ENCODE measurements at regions not wholly inside any gene's neighbourhood (a gene's known extent, or its start where the extent isn't known, plus 50 kb on each side); places are given as distances from the start of the nearest gene placed in this dataset.

DNA sequence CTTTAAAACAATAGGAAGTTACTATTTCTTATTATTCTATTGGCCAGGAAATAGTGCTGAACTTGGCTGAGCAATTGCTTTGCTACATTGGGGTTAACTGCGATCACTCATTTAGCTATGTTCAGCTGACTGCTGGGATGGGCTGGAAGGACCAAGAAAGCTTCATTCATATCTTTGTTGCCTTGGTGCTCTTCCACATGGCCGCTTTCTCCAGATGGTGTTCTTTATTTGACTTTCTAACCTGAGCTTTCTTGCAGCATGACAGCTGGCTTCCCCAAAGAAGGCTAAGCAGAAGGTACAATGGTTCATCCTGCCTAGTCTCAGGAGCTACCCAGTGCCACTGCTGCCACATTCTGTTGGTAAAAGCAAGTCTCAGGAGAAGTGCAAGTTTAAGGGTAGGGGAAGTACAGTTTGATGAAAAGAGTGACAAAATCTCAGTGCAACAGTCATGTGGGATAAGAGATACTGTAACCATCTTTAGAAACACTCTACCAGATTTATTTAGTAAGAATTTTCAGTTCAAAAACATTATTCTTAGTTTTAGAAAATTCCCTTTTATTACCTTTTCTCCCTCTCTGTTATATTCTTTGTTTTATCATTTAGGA, 180.6 kb upstream of the RBMS1 start:
- TF ChIP-seq, protein P1, sequence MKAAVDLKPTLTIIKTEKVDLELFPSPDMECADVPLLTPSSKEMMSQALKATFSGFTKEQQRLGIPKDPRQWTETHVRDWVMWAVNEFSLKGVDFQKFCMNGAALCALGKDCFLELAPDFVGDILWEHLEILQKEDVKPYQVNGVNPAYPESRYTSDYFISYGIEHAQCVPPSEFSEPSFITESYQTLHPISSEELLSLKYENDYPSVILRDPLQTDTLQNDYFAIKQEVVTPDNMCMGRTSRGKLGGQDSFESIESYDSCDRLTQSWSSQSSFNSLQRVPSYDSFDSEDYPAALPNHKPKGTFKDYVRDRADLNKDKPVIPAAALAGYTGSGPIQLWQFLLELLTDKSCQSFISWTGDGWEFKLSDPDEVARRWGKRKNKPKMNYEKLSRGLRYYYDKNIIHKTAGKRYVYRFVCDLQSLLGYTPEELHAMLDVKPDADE (IDR thresholded peaks at IDR 0.05), result no peak
- TF ChIP-seq, protein P2, sequence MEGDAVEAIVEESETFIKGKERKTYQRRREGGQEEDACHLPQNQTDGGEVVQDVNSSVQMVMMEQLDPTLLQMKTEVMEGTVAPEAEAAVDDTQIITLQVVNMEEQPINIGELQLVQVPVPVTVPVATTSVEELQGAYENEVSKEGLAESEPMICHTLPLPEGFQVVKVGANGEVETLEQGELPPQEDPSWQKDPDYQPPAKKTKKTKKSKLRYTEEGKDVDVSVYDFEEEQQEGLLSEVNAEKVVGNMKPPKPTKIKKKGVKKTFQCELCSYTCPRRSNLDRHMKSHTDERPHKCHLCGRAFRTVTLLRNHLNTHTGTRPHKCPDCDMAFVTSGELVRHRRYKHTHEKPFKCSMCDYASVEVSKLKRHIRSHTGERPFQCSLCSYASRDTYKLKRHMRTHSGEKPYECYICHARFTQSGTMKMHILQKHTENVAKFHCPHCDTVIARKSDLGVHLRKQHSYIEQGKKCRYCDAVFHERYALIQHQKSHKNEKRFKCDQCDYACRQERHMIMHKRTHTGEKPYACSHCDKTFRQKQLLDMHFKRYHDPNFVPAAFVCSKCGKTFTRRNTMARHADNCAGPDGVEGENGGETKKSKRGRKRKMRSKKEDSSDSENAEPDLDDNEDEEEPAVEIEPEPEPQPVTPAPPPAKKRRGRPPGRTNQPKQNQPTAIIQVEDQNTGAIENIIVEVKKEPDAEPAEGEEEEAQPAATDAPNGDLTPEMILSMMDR (conservative IDR thresholded peaks at IDR 0.05; ENCODE audit: low read depth in 2 of 2), result no peak
- TF ChIP-seq EZH2 (IDR thresholded peaks at IDR 0.05; ENCODE audit: low read depth, unreplicated experiment) (no peak), CREB1 (CRISPR knock-in tag; IDR thresholded peaks at IDR 0.05; ENCODE audit: low read depth) (no peak), POLR2AphosphoS5 (IDR thresholded peaks at IDR 0.05; ENCODE audit: low read depth) (no peak), EZH2phosphoT487 (IDR thresholded peaks at IDR 0.05; ENCODE audit: unreplicated experiment) (no peak), ZNF331 (CRISPR knock-in tag; IDR thresholded peaks at IDR 0.05; ENCODE audit: low read depth) (no peak), JUNB (IDR thresholded peaks at IDR 0.05; ENCODE audit: unreplicated experiment) (no peak), NANOG (IDR thresholded peaks at IDR 0.05; ENCODE audit: borderline replicate concordance) (no peak), STAT1 (IDR thresholded peaks at IDR 0.05; ENCODE audit: unreplicated experiment) (no peak), ZNF114 (CRISPR knock-in tag; IDR thresholded peaks at IDR 0.05) (no peak)
- TF ChIP-seq, protein P3, sequence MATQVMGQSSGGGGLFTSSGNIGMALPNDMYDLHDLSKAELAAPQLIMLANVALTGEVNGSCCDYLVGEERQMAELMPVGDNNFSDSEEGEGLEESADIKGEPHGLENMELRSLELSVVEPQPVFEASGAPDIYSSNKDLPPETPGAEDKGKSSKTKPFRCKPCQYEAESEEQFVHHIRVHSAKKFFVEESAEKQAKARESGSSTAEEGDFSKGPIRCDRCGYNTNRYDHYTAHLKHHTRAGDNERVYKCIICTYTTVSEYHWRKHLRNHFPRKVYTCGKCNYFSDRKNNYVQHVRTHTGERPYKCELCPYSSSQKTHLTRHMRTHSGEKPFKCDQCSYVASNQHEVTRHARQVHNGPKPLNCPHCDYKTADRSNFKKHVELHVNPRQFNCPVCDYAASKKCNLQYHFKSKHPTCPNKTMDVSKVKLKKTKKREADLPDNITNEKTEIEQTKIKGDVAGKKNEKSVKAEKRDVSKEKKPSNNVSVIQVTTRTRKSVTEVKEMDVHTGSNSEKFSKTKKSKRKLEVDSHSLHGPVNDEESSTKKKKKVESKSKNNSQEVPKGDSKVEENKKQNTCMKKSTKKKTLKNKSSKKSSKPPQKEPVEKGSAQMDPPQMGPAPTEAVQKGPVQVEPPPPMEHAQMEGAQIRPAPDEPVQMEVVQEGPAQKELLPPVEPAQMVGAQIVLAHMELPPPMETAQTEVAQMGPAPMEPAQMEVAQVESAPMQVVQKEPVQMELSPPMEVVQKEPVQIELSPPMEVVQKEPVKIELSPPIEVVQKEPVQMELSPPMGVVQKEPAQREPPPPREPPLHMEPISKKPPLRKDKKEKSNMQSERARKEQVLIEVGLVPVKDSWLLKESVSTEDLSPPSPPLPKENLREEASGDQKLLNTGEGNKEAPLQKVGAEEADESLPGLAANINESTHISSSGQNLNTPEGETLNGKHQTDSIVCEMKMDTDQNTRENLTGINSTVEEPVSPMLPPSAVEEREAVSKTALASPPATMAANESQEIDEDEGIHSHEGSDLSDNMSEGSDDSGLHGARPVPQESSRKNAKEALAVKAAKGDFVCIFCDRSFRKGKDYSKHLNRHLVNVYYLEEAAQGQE (IDR thresholded peaks at IDR 0.05; ENCODE audit: unreplicated experiment), result no peak
- TF ChIP-seq, protein P4, sequence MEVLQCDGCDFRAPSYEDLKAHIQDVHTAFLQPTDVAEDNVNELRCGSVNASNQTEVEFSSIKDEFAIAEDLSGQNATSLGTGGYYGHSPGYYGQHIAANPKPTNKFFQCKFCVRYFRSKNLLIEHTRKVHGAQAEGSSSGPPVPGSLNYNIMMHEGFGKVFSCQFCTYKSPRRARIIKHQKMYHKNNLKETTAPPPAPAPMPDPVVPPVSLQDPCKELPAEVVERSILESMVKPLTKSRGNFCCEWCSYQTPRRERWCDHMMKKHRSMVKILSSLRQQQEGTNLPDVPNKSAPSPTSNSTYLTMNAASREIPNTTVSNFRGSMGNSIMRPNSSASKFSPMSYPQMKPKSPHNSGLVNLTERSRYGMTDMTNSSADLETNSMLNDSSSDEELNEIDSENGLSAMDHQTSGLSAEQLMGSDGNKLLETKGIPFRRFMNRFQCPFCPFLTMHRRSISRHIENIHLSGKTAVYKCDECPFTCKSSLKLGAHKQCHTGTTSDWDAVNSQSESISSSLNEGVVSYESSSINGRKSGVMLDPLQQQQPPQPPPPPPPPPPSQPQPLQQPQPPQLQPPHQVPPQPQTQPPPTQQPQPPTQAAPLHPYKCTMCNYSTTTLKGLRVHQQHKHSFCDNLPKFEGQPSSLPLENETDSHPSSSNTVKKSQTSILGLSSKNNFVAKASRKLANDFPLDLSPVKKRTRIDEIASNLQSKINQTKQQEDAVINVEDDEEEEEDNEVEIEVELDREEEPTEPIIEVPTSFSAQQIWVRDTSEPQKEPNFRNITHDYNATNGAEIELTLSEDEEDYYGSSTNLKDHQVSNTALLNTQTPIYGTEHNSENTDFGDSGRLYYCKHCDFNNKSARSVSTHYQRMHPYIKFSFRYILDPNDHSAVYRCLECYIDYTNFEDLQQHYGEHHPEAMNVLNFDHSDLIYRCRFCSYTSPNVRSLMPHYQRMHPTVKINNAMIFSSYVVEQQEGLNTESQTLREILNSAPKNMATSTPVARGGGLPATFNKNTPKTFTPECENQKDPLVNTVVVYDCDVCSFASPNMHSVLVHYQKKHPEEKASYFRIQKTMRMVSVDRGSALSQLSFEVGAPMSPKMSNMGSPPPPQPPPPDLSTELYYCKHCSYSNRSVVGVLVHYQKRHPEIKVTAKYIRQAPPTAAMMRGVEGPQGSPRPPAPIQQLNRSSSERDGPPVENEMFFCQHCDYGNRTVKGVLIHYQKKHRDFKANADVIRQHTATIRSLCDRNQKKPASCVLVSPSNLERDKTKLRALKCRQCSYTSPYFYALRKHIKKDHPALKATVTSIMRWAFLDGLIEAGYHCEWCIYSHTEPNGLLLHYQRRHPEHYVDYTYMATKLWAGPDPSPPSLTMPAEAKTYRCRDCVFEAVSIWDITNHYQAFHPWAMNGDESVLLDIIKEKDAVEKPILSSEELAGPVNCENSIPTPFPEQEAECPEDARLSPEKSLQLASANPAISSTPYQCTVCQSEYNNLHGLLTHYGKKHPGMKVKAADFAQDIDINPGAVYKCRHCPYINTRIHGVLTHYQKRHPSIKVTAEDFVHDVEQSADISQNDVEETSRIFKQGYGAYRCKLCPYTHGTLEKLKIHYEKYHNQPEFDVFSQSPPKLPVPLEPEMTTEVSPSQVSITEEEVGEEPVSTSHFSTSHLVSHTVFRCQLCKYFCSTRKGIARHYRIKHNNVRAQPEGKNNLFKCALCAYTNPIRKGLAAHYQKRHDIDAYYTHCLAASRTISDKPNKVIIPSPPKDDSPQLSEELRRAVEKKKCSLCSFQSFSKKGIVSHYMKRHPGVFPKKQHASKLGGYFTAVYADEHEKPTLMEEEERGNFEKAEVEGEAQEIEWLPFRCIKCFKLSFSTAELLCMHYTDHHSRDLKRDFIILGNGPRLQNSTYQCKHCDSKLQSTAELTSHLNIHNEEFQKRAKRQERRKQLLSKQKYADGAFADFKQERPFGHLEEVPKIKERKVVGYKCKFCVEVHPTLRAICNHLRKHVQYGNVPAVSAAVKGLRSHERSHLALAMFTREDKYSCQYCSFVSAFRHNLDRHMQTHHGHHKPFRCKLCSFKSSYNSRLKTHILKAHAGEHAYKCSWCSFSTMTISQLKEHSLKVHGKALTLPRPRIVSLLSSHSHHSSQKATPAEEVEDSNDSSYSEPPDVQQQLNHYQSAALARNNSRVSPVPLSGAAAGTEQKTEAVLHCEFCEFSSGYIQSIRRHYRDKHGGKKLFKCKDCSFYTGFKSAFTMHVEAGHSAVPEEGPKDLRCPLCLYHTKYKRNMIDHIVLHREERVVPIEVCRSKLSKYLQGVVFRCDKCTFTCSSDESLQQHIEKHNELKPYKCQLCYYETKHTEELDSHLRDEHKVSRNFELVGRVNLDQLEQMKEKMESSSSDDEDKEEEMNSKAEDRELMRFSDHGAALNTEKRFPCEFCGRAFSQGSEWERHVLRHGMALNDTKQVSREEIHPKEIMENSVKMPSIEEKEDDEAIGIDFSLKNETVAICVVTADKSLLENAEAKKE (CRISPR knock-in tag; IDR thresholded peaks at IDR 0.05), result no peak
